ENCODE measurements at regions not wholly inside any gene's neighbourhood (a gene's known extent, or its start where the extent isn't known, plus 50 kb on each side); places are given as distances from the start of the nearest gene placed in this dataset.

DNA sequence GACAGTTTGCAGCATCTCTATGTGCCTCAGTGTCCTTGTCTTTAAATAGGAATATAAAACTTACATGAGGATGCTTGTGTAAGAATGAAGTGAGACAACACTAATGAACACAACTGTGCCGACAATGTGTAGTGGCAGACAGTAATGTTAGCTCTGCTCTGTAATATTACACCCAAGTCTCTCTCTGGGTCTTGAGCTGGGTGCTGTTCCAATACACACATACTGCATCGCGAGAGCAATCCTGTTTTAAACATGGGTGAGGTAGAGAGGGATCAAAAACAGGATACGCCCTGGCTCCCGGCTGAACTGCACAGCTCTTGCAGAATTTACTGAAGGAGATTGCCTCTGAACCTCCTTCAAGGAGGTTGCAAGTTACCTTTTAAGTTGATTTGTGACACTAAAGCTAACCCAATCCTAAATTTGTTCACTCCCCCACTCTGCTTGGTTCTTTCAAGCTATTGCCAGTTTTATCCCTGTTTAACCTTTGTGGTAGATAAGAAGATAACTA, 155.2 kb upstream of the ISL1 start (continued):
- no peak for TF ChIP-seq JUND (IDR thresholded peaks at IDR 0.05; ENCODE audit: low read depth, low read length)
- TF ChIP-seq ZNF217 (IDR thresholded peaks at IDR 0.05): no peak

DNA sequence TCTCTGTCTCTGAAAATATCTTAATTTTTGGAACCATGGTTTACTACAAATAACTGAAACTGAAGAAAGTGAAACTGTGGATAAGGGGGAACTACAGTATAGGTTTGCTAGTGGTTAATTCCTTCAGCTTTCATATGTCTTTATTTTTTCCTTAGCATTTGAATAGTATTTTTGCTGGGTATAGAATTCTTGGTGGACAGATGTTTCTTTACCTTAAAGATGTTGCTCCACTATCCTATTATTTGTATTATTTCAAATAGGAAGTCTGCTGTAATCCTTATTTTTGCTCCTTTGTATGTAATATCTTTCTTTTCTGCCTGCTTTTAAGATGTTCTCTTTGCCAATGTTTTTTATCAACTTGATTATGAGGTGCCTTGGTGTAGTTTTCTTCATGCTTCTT, 152.9 kb upstream of the ISL1 start:
- Histone ChIP-seq H3K4me2 (ENCODE audit: control insufficient read depth, insufficient read depth) (no peak overlapping the region), H2AFZ (ENCODE audit: control insufficient read depth, low read depth, low read length) (no peak overlapping the region), H4K20me1 (ENCODE audit: control insufficient read depth, insufficient read depth) (no peaks in the 10 kb centered on the region), H3K9me3 (replicated peaks; ENCODE audit: control insufficient read depth, insufficient read depth, low read length) (no peaks in the 10 kb centered on the region), H3K27ac (ENCODE audit: control insufficient read depth, insufficient read depth) (no peak overlapping the region), H3K79me2 (ENCODE audit: control insufficient read depth, insufficient read depth, low read length) (no peaks in the 10 kb centered on the region), H3K4me1 (ENCODE audit: control insufficient read depth, insufficient read depth, low read length) (no peaks in the 10 kb centered on the region), H3K4me3 (no peak overlapping the region), H3K9ac (ENCODE audit: control insufficient read depth, insufficient read depth, low read length) (no peak overlapping the region), H3K27me3 (replicated peaks in 1 of 2; ENCODE audit: control insufficient read depth in 2 of 2, insufficient read depth in 2 of 2, low read length in 1 of 2) (no peaks in the 10 kb centered on the region), H3K36me3 (ENCODE audit: control insufficient read depth in 2 of 2, insufficient read depth in 2 of 2, low read length in 1 of 2) (no peaks in the 10 kb centered on the region)
- no peak for DNase-seq (ENCODE audit: low read depth, low spot score)
- no TSS peak for BruUV-seq (replicated peaks)
- in situ Hi-C loops (cut with MboI) (no loop called here), intact Hi-C loops (cut with micrococcal nuclease; ENCODE audit: unreplicated experiment) (no loop called here)
- ChIA-PET SMC1A (ENCODE audit: uncharacterized antibody, unreplicated experiment) (no interaction called here), RAD21 (ENCODE audit: unreplicated experiment) (no interaction called here), POLR2A (no interaction called here), CTCF (no interaction called here)
- FAIRE-seq: no peak
- ATAC-seq: no peak
- TF ChIP-seq, protein P1, sequence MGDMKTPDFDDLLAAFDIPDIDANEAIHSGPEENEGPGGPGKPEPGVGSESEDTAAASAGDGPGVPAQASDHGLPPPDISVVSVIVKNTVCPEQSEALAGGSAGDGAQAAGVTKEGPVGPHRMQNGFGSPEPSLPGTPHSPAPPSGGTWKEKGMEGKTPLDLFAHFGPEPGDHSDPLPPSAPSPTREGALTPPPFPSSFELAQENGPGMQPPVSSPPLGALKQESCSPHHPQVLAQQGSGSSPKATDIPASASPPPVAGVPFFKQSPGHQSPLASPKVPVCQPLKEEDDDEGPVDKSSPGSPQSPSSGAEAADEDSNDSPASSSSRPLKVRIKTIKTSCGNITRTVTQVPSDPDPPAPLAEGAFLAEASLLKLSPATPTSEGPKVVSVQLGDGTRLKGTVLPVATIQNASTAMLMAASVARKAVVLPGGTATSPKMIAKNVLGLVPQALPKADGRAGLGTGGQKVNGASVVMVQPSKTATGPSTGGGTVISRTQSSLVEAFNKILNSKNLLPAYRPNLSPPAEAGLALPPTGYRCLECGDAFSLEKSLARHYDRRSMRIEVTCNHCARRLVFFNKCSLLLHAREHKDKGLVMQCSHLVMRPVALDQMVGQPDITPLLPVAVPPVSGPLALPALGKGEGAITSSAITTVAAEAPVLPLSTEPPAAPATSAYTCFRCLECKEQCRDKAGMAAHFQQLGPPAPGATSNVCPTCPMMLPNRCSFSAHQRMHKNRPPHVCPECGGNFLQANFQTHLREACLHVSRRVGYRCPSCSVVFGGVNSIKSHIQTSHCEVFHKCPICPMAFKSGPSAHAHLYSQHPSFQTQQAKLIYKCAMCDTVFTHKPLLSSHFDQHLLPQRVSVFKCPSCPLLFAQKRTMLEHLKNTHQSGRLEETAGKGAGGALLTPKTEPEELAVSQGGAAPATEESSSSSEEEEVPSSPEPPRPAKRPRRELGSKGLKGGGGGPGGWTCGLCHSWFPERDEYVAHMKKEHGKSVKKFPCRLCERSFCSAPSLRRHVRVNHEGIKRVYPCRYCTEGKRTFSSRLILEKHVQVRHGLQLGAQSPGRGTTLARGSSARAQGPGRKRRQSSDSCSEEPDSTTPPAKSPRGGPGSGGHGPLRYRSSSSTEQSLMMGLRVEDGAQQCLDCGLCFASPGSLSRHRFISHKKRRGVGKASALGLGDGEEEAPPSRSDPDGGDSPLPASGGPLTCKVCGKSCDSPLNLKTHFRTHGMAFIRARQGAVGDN (IDR thresholded peaks at IDR 0.05): no peak
- TF ChIP-seq, protein P2, sequence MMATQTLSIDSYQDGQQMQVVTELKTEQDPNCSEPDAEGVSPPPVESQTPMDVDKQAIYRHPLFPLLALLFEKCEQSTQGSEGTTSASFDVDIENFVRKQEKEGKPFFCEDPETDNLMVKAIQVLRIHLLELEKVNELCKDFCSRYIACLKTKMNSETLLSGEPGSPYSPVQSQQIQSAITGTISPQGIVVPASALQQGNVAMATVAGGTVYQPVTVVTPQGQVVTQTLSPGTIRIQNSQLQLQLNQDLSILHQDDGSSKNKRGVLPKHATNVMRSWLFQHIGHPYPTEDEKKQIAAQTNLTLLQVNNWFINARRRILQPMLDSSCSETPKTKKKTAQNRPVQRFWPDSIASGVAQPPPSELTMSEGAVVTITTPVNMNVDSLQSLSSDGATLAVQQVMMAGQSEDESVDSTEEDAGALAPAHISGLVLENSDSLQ (IDR thresholded peaks at IDR 0.05): no peak
- TF ChIP-seq EP300 (IDR thresholded peaks at IDR 0.05; ENCODE audit: borderline replicate concordance in 1 of 2, control insufficient read depth in 1 of 2, low read depth in 2 of 2, low read length in 2 of 2) (no peak), ATF7 (IDR thresholded peaks at IDR 0.05; ENCODE audit: low read depth) (no peak), JUNB (IDR thresholded peaks at IDR 0.05) (no peak), EGR1 (IDR thresholded peaks at IDR 0.05; ENCODE audit: borderline replicate concordance in 1 of 2, low read depth in 2 of 2, low read length in 2 of 2) (no peak), ZBED1 (IDR thresholded peaks at IDR 0.05; ENCODE audit: borderline replicate concordance) (no peak), RCOR1 (conservative IDR thresholded peaks at IDR 0.05; ENCODE audit: low read depth, low read length) (no peak), PML (IDR thresholded peaks at IDR 0.05; ENCODE audit: low read length) (no peak), SREBF1 (IDR thresholded peaks at IDR 0.05; ENCODE audit: low read length) (no peak), ESRRA (IDR thresholded peaks at IDR 0.05; ENCODE audit: low read length) (no peak), YY1 (IDR thresholded peaks at IDR 0.05; ENCODE audit: low read depth, low read length) (no peak), MXI1 (IDR thresholded peaks at IDR 0.05; ENCODE audit: low read depth, low read length) (no peak)
- TF ChIP-seq, protein P3, sequence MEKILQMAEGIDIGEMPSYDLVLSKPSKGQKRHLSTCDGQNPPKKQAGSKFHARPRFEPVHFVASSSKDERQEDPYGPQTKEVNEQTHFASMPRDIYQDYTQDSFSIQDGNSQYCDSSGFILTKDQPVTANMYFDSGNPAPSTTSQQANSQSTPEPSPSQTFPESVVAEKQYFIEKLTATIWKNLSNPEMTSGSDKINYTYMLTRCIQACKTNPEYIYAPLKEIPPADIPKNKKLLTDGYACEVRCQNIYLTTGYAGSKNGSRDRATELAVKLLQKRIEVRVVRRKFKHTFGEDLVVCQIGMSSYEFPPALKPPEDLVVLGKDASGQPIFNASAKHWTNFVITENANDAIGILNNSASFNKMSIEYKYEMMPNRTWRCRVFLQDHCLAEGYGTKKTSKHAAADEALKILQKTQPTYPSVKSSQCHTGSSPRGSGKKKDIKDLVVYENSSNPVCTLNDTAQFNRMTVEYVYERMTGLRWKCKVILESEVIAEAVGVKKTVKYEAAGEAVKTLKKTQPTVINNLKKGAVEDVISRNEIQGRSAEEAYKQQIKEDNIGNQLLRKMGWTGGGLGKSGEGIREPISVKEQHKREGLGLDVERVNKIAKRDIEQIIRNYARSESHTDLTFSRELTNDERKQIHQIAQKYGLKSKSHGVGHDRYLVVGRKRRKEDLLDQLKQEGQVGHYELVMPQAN (conservative IDR thresholded peaks at IDR 0.05): no peak
- TF ChIP-seq, protein P4, sequence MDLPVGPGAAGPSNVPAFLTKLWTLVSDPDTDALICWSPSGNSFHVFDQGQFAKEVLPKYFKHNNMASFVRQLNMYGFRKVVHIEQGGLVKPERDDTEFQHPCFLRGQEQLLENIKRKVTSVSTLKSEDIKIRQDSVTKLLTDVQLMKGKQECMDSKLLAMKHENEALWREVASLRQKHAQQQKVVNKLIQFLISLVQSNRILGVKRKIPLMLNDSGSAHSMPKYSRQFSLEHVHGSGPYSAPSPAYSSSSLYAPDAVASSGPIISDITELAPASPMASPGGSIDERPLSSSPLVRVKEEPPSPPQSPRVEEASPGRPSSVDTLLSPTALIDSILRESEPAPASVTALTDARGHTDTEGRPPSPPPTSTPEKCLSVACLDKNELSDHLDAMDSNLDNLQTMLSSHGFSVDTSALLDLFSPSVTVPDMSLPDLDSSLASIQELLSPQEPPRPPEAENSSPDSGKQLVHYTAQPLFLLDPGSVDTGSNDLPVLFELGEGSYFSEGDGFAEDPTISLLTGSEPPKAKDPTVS (IDR thresholded peaks at IDR 0.05; ENCODE audit: low read depth, low read length): no peak

Measured in GM12878 (cell line).